WTC11 (cell line): ENCODE measurements at regions not wholly inside any gene's neighbourhood (a gene's known extent, or its start where the extent isn't known, plus 50 kb on each side); places are given as distances from the start of the nearest gene placed in this dataset.

ENCODE experiments used
- ATAC-seq: fragments of 200-7000 bp; cut with Tn5 transposase; 2 replicates; pipeline ENCODE4 v1.10.0; 2021; ENCODE audit warnings: mild to moderate bottlenecking, moderate library complexity
- CTCF ChIA-PET: fragments of 300-600 bp; sonication (Branson Sonifier 250); formaldehyde crosslinking; loops from one replicate; lab custom pipeline; 2021; ENCODE audit warnings: antibody characterized with exemption; lab: Charles Lee
- POLR2A ChIA-PET: fragments of 350-600 bp; sonication (Branson Sonifier 250); formaldehyde crosslinking; loops from one replicate; lab custom pipeline; 2021; ENCODE audit warnings: antibody characterized with exemption; lab: Charles Lee
- DNase-seq: peaks from one replicate; pipeline ENCODE4 v3.0.0; 2021; ENCODE audit warnings: low spot score
- H3K27ac Mint-ChIP-seq: 2 replicates; pipeline ENCODE4 v1.8.0; 2021; ENCODE audit warnings: mixed read lengths
- H3K27me3 Mint-ChIP-seq: 2 replicates; pipeline ENCODE4 v1.8.0; 2021; ENCODE audit warnings: low read depth, mild to moderate bottlenecking, moderate library complexity, mixed read lengths
- H3K36me3 Mint-ChIP-seq: 2 replicates; pipeline ENCODE4 v1.8.0; 2021; ENCODE audit warnings: mixed read lengths
- H3K4me1 Mint-ChIP-seq: 2 replicates; pipeline ENCODE4 v1.8.0; 2022; ENCODE audit warnings: mixed read lengths
- H3K4me3 Mint-ChIP-seq: 2 replicates; pipeline ENCODE4 v1.8.0; 2021; ENCODE audit warnings: mild to moderate bottlenecking, moderate library complexity, mixed read lengths
- H3K9me3 Mint-ChIP-seq: 2 replicates; pipeline ENCODE4 v1.8.0; 2021; ENCODE audit warnings: mixed read lengths
- CTCF ChIP-seq: fragments of 200-600 bp; IDR thresholded peaks from 2 replicates; pipeline ENCODE4 v1.8.0; 2022; ENCODE audit warnings: antibody characterized with exemption
- E2F1 ChIP-seq: sonication (generic); formaldehyde crosslinking; IDR thresholded peaks from 2 replicates; pipeline ENCODE4 v1.8.0; 2022; ENCODE audit warnings: mild to moderate bottlenecking, missing genetic modification reagents
- FOXP4 ChIP-seq: sonication (generic); formaldehyde crosslinking; IDR thresholded peaks from 2 replicates; pipeline ENCODE4 v1.8.0; 2022; ENCODE audit warnings: mild to moderate bottlenecking, missing genetic modification reagents
- MLX ChIP-seq: sonication (generic); formaldehyde crosslinking; IDR thresholded peaks from 2 replicates; pipeline ENCODE4 v1.8.1; 2023; ENCODE audit warnings: mild to moderate bottlenecking, missing genetic modification reagents, moderate library complexity
- NR1H2 ChIP-seq: sonication (generic); formaldehyde crosslinking; IDR thresholded peaks from 2 replicates; pipeline ENCODE4 v1.9.0; 2021; ENCODE audit warnings: mild to moderate bottlenecking, moderate library complexity, missing genetic modification reagents
- SOX15 ChIP-seq: fragments of 250-450 bp; sonication (Bioruptor Pico); IDR thresholded peaks from 2 replicates; pipeline ENCODE4 v1.9.0; 2021; ENCODE audit warnings: mild to moderate bottlenecking
- TEAD1 ChIP-seq: sonication (generic); formaldehyde crosslinking; IDR thresholded peaks from 2 replicates; pipeline ENCODE4 v1.8.0; 2022; ENCODE audit warnings: mild to moderate bottlenecking, missing genetic modification reagents
- TEAD4 ChIP-seq: sonication (generic); formaldehyde crosslinking; IDR thresholded peaks from 2 replicates; pipeline ENCODE4 v1.8.0; 2022; ENCODE audit warnings: mild to moderate bottlenecking, missing genetic modification reagents
- USF2 ChIP-seq: sonication (generic); formaldehyde crosslinking; IDR thresholded peaks from 2 replicates; pipeline ENCODE4 v1.8.1; 2023; ENCODE audit warnings: mild to moderate bottlenecking, missing genetic modification reagents, moderate library complexity
- TF ChIP-seq, protein P1 (sequence below): sonication (generic); formaldehyde crosslinking; IDR thresholded peaks from 2 replicates; pipeline ENCODE4 v1.8.0; 2022; ENCODE audit warnings: missing genetic modification reagents
- TF ChIP-seq, protein P2 (sequence below): fragments of 250-450 bp; sonication (Bioruptor Pico); IDR thresholded peaks from 2 replicates; pipeline ENCODE4 v1.9.0; 2021; ENCODE audit warnings: mild to moderate bottlenecking, borderline replicate concordance
- TF ChIP-seq, protein P3 (sequence below): sonication (generic); formaldehyde crosslinking; IDR thresholded peaks from 2 replicates; pipeline ENCODE4 v1.8.0; 2023; ENCODE audit warnings: missing genetic modification reagents
- TF ChIP-seq, protein P4 (sequence below): fragments of 250-450 bp; sonication (Bioruptor Pico); IDR thresholded peaks from 2 replicates; pipeline ENCODE4 v1.8.0; 2021; ENCODE audit warnings: mild to moderate bottlenecking

- CTCF ChIA-PET, result no interaction called here
These were observed 142.0 kb upstream of the MCHR2 start for GRCh38 chr6:100135977-100136376.

More at GRCh38 chr6:100135977-100136376, 142.0 kb upstream of the MCHR2 start:
- no peaks in the 10 kb centered on the region for H3K4me1 Mint-ChIP-seq
- no peak overlapping the region for H3K4me3 Mint-ChIP-seq
- H3K9me3 Mint-ChIP-seq, result peaks cover 6% of the 10 kb centered on the region
- POLR2A ChIA-PET, result no interaction called here
- DNase-seq (no peak), ATAC-seq (no peak)
- H3K36me3 Mint-ChIP-seq, result no peaks in the 10 kb centered on the region
- H3K27me3 Mint-ChIP-seq, result no peaks in the 10 kb centered on the region
- no peak for TF ChIP-seq TEAD1 (CRISPR knock-in tag)
- TF ChIP-seq, protein P1, sequence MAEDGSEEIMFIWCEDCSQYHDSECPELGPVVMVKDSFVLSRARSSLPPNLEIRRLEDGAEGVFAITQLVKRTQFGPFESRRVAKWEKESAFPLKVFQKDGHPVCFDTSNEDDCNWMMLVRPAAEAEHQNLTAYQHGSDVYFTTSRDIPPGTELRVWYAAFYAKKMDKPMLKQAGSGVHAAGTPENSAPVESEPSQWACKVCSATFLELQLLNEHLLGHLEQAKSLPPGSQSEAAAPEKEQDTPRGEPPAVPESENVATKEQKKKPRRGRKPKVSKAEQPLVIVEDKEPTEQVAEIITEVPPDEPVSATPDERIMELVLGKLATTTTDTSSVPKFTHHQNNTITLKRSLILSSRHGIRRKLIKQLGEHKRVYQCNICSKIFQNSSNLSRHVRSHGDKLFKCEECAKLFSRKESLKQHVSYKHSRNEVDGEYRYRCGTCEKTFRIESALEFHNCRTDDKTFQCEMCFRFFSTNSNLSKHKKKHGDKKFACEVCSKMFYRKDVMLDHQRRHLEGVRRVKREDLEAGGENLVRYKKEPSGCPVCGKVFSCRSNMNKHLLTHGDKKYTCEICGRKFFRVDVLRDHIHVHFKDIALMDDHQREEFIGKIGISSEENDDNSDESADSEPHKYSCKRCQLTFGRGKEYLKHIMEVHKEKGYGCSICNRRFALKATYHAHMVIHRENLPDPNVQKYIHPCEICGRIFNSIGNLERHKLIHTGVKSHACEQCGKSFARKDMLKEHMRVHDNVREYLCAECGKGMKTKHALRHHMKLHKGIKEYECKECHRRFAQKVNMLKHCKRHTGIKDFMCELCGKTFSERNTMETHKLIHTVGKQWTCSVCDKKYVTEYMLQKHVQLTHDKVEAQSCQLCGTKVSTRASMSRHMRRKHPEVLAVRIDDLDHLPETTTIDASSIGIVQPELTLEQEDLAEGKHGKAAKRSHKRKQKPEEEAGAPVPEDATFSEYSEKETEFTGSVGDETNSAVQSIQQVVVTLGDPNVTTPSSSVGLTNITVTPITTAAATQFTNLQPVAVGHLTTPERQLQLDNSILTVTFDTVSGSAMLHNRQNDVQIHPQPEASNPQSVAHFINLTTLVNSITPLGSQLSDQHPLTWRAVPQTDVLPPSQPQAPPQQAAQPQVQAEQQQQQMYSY (CRISPR knock-in tag), result no peak
- TF ChIP-seq, protein P2, sequence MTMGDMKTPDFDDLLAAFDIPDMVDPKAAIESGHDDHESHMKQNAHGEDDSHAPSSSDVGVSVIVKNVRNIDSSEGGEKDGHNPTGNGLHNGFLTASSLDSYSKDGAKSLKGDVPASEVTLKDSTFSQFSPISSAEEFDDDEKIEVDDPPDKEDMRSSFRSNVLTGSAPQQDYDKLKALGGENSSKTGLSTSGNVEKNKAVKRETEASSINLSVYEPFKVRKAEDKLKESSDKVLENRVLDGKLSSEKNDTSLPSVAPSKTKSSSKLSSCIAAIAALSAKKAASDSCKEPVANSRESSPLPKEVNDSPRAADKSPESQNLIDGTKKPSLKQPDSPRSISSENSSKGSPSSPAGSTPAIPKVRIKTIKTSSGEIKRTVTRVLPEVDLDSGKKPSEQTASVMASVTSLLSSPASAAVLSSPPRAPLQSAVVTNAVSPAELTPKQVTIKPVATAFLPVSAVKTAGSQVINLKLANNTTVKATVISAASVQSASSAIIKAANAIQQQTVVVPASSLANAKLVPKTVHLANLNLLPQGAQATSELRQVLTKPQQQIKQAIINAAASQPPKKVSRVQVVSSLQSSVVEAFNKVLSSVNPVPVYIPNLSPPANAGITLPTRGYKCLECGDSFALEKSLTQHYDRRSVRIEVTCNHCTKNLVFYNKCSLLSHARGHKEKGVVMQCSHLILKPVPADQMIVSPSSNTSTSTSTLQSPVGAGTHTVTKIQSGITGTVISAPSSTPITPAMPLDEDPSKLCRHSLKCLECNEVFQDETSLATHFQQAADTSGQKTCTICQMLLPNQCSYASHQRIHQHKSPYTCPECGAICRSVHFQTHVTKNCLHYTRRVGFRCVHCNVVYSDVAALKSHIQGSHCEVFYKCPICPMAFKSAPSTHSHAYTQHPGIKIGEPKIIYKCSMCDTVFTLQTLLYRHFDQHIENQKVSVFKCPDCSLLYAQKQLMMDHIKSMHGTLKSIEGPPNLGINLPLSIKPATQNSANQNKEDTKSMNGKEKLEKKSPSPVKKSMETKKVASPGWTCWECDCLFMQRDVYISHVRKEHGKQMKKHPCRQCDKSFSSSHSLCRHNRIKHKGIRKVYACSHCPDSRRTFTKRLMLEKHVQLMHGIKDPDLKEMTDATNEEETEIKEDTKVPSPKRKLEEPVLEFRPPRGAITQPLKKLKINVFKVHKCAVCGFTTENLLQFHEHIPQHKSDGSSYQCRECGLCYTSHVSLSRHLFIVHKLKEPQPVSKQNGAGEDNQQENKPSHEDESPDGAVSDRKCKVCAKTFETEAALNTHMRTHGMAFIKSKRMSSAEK (CRISPR knock-in tag), result no peak
- TF ChIP-seq SOX15 (CRISPR knock-in tag), result no peak
- TF ChIP-seq, protein P3, sequence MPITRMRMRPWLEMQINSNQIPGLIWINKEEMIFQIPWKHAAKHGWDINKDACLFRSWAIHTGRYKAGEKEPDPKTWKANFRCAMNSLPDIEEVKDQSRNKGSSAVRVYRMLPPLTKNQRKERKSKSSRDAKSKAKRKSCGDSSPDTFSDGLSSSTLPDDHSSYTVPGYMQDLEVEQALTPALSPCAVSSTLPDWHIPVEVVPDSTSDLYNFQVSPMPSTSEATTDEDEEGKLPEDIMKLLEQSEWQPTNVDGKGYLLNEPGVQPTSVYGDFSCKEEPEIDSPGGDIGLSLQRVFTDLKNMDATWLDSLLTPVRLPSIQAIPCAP (CRISPR knock-in tag), result no peak
- no peak for TF ChIP-seq E2F1 (CRISPR knock-in tag)
- TF ChIP-seq MLX, result no peak
- TF ChIP-seq FOXP4 (CRISPR knock-in tag), result no peak
- no peak for TF ChIP-seq NR1H2 (CRISPR knock-in tag)
- TF ChIP-seq USF2 (CRISPR knock-in tag), result no peak
- TF ChIP-seq, protein P4, sequence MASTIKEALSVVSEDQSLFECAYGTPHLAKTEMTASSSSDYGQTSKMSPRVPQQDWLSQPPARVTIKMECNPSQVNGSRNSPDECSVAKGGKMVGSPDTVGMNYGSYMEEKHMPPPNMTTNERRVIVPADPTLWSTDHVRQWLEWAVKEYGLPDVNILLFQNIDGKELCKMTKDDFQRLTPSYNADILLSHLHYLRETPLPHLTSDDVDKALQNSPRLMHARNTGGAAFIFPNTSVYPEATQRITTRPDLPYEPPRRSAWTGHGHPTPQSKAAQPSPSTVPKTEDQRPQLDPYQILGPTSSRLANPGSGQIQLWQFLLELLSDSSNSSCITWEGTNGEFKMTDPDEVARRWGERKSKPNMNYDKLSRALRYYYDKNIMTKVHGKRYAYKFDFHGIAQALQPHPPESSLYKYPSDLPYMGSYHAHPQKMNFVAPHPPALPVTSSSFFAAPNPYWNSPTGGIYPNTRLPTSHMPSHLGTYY (CRISPR knock-in tag), result no peak
- TF ChIP-seq CTCF, result no peak
- TF ChIP-seq TEAD4, result no peak
- H3K27ac Mint-ChIP-seq, result no peak overlapping the region
